HG03520 (cell line): ENCODE measurements at regions not wholly inside any gene's neighbourhood (a gene's known extent, or its start where the extent isn't known, plus 50 kb on each side); places are given as distances from the start of the nearest gene placed in this dataset.
"Not testable (repeated sequence)": the region's sequence is repeated elsewhere in the genome, so short reads cannot be mapped to it uniquely, and the experiment has no call there.

Experiments used
- ATAC-seq: cut with Tn5 transposase; IDR thresholded peaks from one replicate; pipeline ENCODE4 v1.9.1; 2021; ENCODE audit warnings: mild to moderate bottlenecking, moderate library complexity; ENCODE audit not compliant: unreplicated experiment

- no peak for ATAC-seq
These were observed 297.8 kb upstream of the GRAMD2B start for GRCh38 chr5:126125407-126125806.

- no peak for ATAC-seq
These were observed 296.6 kb upstream of the GRAMD2B start for GRCh38 chr5:126126574-126126973.

- ATAC-seq: not testable (repeated sequence)
These were observed 295.8 kb upstream of the GRAMD2B start for GRCh38 chr5:126127371-126127770.

GRCh38 chr5:126129431-126129830 is 293.8 kb upstream of the GRAMD2B start:
- ATAC-seq: no peak

- no peak for ATAC-seq
These were observed 289.8 kb upstream of the GRAMD2B start for GRCh38 chr5:126133424-126133823.

- no peak for ATAC-seq
These were observed 285.3 kb upstream of the GRAMD2B start for GRCh38 chr5:126137891-126138280.

- ATAC-seq: no peak
These were observed 284.8 kb upstream of the GRAMD2B start for GRCh38 chr5:126138281-126138931.

GRCh38 chr5:126139086-126139485 is 284.1 kb upstream of the GRAMD2B start:
- ATAC-seq: no peak

GRCh38 chr5:126139773-126140172 is 283.4 kb upstream of the GRAMD2B start:
- no peak for ATAC-seq

- ATAC-seq: peak; percentile 53
These were observed 279.6 kb upstream of the GRAMD2B start for GRCh38 chr5:126143622-126144021.

- ATAC-seq: not testable (repeated sequence)
These were observed 272.9 kb upstream of the GRAMD2B start for GRCh38 chr5:126150319-126150718.

GRCh38 chr5:126155298-126155697 is 267.9 kb upstream of the GRAMD2B start:
- not testable (repeated sequence) for ATAC-seq

- no peak for ATAC-seq
These were observed 256.8 kb upstream of the GRAMD2B start for GRCh38 chr5:126166368-126166767.

- no peak for ATAC-seq
These were observed 254.4 kb upstream of the GRAMD2B start for GRCh38 chr5:126168785-126169184.

- no peak for ATAC-seq
These were observed 251.3 kb upstream of the GRAMD2B start for GRCh38 chr5:126171916-126172315.

GRCh38 chr5:126172812-126173211 is 250.4 kb upstream of the GRAMD2B start:
- ATAC-seq: no peak

GRCh38 chr5:126178521-126178920 is 244.7 kb upstream of the GRAMD2B start:
- no peak for ATAC-seq

- no peak for ATAC-seq
These were observed 240.1 kb upstream of the GRAMD2B start for GRCh38 chr5:126182971-126183695.

GRCh38 chr5:126184474-126184873 is 238.7 kb upstream of the GRAMD2B start:
- ATAC-seq: no peak

- no peak for ATAC-seq
These were observed 237.0 kb upstream of the GRAMD2B start for GRCh38 chr5:126186210-126186609.

- no peak for ATAC-seq
These were observed 234.4 kb upstream of the GRAMD2B start for GRCh38 chr5:126188804-126189203.

- ATAC-seq: no peak
These were observed 234.0 kb upstream of the GRAMD2B start for GRCh38 chr5:126189231-126189630.

- no peak for ATAC-seq
These were observed 233.3 kb upstream of the GRAMD2B start for GRCh38 chr5:126189862-126190261.
